NOMO-1 (cell line): ENCODE measurements at regions not wholly inside any gene's neighbourhood (a gene's known extent, or its start where the extent isn't known, plus 50 kb on each side); places are given as distances from the start of the nearest gene placed in this dataset.

ENCODE experiments used
- DNase-seq, 2 experiments: peaks; one replicate each; lab custom pipeline; 2025; ENCODE audit not compliant: unreplicated experiment in 2 of 2; lab: John Stamatoyannopoulos, UW

DNA sequence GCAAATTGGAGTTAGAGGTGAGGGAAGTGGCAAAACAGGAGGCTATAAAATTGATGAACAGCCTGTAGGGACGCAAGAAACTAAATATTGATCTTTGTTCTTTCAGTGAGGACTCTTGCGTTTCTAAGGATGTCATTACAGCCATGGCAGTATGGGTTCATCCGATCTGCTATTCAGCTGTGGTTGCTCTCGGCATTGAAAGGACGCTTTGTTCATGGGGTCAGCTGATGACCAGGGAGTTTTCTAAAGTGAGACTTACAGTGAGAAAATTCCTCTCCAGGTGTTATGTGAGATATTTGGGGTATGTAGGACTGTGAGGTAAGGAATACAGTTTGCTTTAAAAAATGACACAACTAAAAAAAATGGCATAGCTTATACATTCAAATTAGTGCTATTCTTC is 52.7 kb upstream of the PELI1 start:
- no peak for DNase-seq

DNA sequence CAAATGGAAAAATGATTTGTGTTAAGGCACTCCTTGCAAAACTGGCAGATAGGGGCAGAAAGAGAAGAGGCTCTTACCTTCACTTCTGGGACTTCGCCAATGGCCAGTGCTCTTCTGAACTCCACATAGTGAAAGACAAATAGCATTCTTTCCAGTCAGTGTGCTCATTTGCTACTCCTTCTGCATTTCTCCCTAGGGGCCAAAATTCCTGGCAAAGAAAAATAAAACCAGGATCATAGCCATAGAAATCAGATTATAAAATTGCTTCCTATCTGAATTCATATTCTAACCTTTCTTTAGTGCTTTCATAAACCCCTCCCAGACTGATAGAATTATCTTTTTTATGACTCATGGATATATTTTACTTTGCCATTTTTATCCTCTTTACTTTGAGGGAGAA is 56.9 kb upstream of the PELI1 start:
- DNase-seq, result no peak

DNA sequence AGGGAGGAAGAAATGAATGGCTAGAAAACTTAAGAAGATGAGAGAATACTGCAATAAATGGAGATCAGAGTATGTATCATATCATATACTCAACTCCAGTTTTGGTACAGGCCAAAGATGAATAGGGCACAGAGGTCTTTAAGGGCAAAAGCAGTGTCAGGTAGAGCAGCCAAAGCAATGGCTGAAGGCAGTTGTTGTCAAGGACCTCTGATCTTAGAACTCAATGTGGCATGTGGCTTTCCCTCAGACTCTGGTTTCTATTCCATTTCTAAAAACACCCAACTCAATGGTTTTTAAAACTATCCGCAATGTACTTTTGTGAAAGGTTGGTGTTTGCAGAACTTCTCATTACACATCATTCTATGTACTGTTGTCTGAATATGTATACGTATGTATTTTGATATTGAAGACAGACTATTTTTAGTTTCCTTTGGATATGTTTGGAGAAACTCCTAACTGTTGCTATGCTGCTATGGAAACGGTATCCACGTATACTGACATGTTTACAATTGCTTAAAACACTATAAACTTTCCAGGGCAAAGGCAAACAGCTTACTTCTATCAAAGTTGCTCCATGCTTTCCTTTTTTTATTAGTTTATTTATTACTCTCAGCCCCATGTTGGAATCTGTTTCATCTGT is 58.1 kb upstream of the PELI1 start:
- DNase-seq, result no peak

DNA sequence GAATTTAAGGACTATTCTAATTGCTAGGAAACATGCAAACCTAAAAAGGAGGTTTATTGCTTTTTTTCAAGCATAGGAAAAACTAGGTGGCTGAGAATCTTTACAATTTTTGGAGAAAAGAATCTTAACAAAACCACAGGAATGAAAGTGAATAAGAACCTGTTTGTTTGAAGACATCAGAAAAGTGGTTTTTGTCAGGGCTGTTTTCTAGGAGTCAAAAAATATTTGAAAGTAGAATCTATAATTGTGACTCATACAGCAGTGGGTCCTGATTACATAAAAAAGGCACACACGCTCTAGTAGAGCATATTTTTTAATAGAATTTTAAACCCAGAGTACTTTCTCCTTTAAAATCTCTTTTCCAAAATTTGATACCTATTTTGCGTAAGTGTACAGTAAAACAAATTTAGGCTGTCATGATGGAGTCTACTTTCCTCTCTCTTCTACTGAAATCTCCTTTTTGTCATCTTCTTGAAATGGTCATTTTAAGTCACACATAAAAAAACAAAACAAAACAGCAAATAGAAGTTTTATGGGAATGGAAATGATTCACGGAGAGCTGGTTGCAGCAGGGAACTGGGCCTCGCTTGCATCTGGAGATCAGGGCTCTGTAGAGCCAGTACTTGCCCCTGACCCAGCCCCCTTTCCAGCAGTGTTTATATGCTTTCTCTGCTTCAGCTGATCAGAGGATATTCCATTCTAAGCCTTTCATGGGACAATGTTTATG is 59.1 kb upstream of the PELI1 start:
- no peak for DNase-seq

DNA sequence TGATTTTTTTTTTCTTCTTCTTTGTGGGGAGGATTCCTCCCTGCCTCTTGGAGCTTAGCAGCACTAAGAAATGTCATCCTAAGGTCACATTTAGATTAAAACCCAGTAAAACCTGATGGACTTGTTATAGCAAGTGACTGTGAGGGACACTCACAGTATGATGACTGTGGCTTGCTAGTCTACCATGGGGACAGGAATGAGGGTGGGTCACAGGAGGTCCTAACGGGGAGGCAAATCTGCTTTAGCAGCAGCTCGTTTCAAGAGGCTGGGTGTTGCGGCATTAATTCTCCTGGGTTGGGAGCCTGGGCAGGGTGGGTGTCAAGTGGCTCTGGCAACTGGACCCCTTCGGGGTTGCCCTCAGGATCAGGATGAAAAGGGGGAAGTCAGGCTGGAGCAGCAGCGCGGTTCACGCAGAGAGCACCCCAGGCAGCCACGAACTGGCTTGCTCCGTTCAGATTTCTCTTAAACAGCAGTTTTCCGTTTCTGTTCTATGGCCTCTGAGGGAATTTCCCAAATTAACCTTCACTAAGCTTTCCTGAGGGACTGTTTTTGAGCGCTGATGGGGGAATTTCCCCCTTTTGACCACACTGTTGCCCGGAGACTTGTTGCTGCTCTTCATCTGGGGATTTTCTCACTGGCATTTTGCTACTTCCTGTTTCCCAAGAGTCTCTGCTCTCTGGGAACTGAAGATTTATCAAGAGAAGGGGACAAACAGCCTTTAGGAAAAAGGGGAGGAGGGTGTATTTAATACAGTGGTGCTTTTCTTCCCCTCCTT is 59.8 kb upstream of the PELI1 start:
- DNase-seq, result peak in 1 of 2 experiments; percentile 40

DNA sequence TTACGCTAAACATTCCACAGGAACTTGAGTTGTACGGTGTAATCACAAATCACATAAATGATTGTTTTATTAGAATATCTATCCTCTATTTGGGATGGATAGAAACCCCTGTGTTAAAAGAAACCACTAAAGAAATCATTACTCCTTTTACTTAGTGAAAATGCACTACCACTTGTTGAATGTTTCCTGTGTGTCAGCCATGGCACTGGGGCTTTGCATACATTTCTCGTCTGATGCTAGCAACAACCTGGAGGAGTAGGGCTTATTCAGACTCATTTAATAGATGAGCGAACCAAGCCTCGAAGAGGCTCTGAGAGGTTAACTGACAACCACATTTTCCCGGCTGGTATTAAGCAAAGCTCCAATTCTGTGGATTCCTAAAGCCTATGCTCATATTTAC is 60.5 kb upstream of the PELI1 start:
- no peak for DNase-seq

DNA sequence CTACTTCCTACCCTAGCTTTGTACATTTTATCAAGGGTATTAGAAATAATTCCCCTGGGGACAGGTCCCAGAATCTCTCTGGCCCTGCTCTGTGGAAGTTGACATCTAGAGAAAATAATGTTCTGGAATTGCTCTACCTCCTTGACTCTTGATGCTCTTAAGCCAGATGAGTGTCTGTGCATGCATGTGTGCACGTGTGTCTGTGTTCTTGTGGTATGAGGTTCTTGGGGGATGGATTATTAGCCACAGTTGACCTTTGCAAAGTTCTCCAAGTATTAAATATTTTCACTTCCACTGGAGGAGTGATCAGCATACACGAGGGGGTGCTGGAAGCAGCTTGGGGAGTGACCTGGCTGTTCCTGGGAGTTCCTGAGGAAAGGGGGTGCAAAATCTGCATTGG is 61.2 kb upstream of the PELI1 start:
- DNase-seq, result no peak

DNA sequence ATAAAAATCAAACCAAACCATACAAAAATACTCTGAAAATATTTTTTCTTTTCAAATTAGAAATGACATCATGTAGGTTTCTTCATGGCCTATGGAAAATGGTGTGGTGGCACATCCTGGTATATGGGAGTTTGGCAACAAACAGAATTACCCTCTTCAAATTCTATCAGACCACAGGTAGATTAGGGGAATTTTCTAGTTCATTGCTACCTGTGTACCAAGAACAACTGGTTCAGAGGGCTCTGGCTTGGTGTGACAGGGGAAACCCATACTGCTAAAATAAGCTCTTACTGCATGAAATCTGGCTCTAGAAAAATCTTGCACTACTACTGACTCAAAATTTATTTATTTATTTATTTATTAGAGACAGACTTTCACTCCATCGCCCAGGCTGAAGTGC is 63.4 kb upstream of the PELI1 start:
- DNase-seq, result no peak

DNA sequence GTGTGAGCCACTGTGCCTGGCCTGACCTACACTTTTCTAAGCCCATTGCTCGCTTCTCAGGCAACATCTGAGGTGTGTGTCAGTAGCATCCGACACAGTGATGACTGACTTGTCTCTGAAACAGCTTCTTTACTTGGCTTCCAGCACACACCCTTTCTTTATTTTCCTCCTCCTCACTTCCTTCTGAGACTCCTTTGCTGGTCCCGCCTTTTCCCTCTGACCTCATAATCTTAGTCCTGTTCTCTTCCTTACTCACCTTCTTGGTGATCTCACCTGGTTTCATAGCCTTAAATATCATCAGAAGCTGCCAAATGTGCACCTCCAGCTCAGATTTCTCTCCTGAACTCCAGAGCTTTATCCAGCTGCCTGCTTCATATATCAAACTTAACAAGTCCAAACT is 66.6 kb upstream of the PELI1 start:
- DNase-seq, result no peak

DNA sequence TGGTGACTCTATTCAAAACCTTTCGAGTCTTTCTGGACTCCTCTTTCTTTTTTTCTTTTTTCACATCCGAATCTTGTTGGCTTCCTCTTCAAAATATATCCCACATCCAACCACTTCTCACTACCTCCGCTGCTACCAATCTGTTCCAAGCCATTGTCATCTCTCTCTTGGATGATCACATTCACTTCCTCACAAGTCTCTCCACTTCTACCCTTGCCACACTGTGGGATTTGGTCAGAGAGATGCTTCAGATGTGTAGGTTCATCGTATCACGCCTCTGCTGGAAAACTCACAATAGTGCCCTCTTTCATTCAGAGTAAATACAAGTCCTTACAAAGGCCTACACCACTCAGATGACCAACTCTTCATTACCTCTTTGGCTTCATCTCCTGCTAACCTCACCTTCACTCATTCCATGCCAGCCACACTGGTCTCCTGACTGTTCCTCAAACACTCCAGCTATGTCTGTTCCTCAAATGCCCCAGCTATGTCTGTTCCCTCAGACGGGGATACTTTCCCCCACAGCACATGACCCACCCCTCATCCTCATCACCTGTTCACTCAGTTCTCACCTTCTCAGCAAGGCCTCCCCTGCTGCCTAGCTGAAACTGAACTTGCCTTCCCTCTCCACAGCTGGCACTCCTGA is 67.2 kb upstream of the PELI1 start:
- DNase-seq, result no peak

DNA sequence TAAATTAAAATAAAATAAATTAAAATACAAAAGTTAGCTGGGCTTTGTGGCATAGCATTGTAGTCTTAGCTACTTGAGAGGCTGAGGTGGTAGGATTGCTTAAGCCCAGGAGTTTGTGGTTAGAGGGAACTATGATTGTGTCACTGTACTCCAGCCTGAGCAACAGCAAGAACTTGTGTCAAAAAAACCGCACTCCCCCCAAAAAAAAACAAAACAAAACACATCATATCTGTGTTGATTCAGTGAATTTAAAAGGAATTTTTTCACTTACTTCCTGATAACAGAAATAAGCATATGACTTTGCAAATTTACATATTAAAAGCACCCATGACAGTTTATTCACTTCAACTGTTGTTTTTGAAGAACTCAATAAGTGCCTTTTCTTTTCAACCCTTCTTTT is 68.1 kb upstream of the PELI1 start:
- DNase-seq, result peak; percentile 87 to 92

DNA sequence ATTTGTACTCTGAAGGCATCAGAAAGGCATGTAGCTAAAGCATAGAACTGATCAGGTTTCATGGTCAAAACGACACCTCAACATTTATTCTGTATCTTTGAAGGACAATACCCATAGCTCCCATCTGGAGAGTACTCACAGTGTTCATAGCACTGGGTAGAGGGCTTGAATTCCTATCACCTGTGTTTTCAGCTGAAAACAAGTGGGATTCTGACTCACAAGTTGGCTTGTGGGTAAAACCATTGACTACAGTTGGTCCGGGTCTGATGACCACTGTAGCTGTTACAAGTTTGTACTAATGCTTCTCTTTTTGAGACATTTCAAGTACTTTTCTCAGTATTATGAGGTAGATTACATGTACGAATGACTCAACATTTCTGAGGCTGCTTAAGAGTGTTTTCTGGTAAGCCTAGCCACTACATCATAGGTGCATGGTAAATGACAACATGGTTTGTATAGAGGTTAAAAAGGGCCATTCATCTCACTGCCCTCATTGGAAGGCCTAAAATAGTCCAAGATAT is 68.6 kb upstream of the PELI1 start:
- peak in 1 of 2 experiments; percentile 64 for DNase-seq

DNA sequence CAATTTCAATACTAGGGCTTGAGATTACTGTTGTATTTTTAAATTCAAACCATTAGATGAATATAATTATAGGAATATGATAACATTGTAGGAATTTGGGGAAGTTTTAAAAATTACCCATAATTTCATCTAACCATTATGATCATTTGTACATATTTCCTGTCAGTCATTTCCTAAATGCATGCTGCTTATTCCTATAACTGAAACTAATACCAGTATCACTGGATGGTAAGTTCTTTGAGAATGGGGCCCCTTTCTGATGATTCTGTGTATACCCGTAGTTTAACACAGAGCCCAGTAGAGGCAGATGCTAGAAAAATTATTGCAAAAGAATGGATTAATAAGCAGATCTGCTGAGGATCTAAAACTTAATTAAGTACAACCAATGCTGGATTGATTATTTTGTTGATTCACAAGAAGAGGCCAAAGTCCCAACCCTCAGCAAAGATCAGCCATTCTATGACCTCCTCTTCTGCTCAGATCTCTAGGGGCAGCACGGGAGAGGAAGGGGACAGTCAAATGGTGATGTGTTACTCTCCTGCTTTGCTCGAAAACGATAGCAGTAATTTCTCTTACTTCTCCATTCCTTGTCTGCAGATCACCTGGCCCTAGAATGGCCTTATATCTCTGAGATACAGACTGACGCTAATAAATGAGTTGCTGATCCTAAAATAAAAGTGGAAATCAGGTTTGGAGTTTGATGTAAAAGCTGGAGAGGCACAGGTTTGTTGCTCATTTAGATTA is 69.5 kb upstream of the PELI1 start:
- no peak for DNase-seq

DNA sequence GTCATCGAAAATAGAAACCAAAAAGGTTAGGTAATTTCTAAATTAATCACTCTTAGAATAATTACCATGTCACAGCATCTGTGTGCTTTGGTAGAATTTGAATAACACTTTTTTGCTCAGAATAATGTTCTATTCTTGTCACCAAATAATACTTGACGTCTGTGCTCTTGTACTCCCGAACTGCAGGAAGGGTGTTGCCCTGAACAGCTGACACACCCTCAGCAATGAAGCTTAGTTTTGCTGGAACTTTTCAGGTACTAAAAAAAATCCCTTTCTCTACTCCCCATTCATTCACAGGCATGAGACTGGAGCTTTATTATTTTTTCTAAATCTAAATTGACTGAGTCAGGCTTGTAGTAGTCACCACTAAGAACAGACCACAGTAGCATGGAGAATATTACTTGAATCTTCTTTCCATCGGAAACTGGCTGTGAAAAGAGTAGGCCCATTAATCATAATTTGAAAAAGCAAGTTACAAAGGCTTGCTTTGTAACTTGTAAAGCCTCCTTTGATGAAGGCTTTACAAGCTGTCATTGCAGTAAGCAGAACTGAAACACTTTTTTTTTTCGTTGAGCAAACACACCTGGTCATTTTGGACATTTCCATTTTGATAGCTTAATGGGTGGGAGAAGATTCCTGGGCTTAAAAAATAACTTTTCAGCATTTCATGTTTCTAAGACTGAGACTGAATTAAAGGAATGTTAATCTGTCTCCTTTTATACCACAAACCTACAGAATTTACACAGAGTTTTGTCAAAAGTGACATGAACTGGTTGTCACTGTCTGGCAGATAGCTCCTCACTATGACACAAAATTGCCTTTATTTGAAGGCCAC is 70.3 kb upstream of the PELI1 start:
- DNase-seq, result no peak

DNA sequence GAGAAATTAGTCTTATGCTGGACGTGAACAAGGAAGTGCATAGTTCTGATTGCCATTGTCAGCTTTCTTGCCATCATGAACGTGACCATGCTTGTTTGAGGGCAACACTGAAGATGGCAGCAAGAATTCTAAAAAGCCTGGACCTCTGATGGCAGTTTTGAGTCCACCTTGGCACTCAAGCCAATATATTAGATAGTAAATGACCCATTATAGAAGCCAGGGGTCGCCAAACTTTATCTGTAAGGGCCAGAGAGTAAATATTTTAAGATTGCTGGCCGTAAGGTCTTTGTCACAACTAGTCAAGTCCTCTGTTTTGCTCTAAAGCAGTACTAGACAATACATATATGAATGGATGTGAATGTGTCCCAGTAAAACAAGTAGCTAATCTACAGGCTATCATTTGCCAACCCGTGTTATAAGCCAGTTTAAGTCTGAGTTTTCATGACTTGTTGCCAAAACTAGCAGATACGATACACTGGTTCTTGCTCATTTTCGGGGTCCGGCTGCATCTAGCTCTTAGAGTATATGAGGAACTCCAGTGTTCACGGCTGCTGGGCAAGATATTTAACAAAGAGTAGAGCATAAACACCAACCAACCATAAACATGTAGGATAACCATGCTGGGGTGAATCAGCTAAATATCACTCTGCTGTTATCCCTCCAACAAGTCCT is 73.1 kb upstream of the PELI1 start:
- DNase-seq, result no peak

DNA sequence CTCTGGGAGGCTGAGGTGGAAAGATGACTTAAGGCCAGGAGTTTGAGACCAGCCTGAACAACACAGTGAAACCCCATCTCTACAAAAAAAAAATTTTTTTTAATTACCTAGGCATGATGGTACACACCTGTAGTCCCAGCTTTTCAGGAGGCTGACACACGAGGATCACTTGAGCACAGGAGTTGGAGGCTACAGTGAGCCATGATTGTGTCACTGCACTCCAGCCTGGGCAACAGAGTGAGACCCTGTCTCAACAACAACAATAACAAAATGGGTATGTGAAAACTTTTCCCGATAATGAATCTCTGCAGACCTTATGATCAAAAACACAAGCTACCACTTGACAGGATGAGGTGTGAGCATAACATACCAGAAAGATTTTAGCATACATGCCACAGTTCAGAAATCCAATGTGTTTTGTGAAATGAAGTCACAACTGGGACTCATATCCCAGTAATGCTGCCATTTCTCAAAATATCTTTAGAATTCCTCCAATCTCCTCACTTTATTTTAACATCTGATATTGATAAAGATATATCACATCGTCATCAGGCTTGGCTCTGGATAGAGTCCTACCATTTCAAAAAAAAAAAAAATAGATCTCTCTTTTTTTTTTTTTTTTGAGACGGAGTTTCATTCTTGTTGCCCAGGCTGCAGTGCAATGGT is 74.0 kb upstream of the PELI1 start:
- no peak for DNase-seq

DNA sequence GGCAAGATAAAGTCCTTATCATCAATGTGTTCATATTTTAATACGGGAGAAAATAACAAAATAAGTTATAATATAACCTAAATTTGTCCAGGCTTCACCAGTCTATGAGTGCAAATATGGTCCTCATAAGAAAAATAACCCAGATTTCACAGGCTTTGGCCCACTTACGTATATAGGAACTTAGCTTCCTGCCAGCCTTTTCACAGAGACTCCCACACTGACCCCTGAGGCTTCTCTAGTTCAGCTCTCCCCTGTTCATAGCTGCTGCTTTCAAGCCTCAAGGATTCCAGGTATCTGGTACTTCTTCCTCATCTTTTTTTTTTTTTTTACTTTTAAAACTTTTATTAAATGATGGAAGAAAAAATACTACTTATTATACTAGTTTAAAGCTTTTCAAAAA is 74.9 kb upstream of the PELI1 start:
- no peak for DNase-seq

DNA sequence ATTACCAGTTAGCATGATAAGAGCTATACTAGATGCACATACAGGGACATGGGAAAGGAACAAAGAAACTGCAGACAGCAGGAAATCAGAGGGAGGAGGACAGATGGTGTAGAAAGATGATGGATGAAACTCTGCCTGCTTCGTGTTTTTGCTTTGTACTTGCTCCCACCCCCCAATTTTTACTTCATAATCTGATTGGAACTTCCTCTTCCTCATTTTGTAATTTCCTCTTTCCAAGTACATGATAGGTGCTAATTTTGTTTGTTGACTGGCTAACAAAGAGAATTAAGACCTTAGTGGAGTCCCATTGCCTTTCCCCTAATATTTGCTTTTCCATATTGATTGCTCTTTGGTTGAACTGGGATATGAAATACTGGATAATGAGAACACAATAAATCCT is 76.0 kb upstream of the PELI1 start:
- peak; percentile 53 to 66 for DNase-seq
